Activated CD4-positive, alpha-beta memory T cell treated with anti-CD3 and anti-CD28 coated beads for 36 hours (primary cell): ENCODE measurements at regions not wholly inside any gene's neighbourhood (a gene's known extent, or its start where the extent isn't known, plus 50 kb on each side); places are given as distances from the start of the nearest gene placed in this dataset.
"Not testable (repeated sequence)": the region's sequence is repeated elsewhere in the genome, so short reads cannot be mapped to it uniquely, and the experiment has no call there.

Experiments
- CTCF ChIA-PET: fragments of 350-600 bp; sonication (Branson Sonifier 250); formaldehyde crosslinking; loops from one replicate; lab custom pipeline; 2021; ENCODE audit warnings: antibody characterized with exemption, inconsistent platforms; lab: Charles Lee
- POLR2A ChIA-PET: fragments of 350-600 bp; sonication (Branson Sonifier 250); formaldehyde crosslinking; loops from one replicate; lab custom pipeline; 2021; ENCODE audit warnings: antibody characterized with exemption; lab: Charles Lee
- DNase-seq: peaks from one replicate; pipeline ENCODE4 v3.0.0-alpha.2; 2020
- H3K27ac Mint-ChIP-seq: one replicate; pipeline ENCODE4 v1.8.0; 2021; ENCODE audit warnings: mixed read lengths
- H3K27me3 Mint-ChIP-seq: one replicate; pipeline ENCODE4 v1.8.0; 2021; ENCODE audit warnings: mixed read lengths
- H3K36me3 Mint-ChIP-seq: one replicate; pipeline ENCODE4 v1.8.0; 2021; ENCODE audit warnings: mixed read lengths
- H3K4me1 Mint-ChIP-seq: one replicate; pipeline ENCODE4 v1.8.0; 2021; ENCODE audit warnings: low read depth, mixed read lengths
- H3K4me3 Mint-ChIP-seq: one replicate; pipeline ENCODE4 v1.8.0; 2021; ENCODE audit warnings: mild to moderate bottlenecking, mixed read lengths
- H3K9me3 Mint-ChIP-seq: one replicate; pipeline ENCODE4 v1.8.0; 2021; ENCODE audit warnings: mixed read lengths
- intact Hi-C: fragments of 100-400 bp; cut with micrococcal nuclease; formaldehyde crosslinking; loops from one replicate; pipeline ENCODE4 v1.15.1; 2023

- DNase-seq, CTCF ChIA-PET, H3K4me1 Mint-ChIP-seq, H3K4me3 Mint-ChIP-seq, H3K27me3 Mint-ChIP-seq, POLR2A ChIA-PET, H3K27ac Mint-ChIP-seq, H3K9me3 Mint-ChIP-seq, intact Hi-C loops: not testable (repeated sequence)
- H3K36me3 Mint-ChIP-seq = peaks cover 15% of the 10 kb centered on the region
Observed at GRCh38 chr9:85847782-85848181, 93.2 kb upstream of the NAA35 start.

GRCh38 chr9:85858056-85858750 is 82.7 kb upstream of the NAA35 start:
- intact Hi-C loops = no loop called here
- Mint-ChIP-seq H3K4me1 (peaks cover 11% of the 10 kb centered on the region), H3K4me3 (no peak overlapping the region), H3K27me3 (no peaks in the 10 kb centered on the region), H3K9me3 (no peaks in the 10 kb centered on the region), H3K36me3 (peaks cover 15% of the 10 kb centered on the region), H3K27ac (no peak overlapping the region)
- no peak for DNase-seq
- ChIA-PET CTCF (interaction anchor here (0.5 to 0.7 kb wide), 2 partner anchors 42 to 344 kb away, joined by 3 to 5 read pairs; no protein-coding TSS in a partner anchor), POLR2A (no interaction called here)

GRCh38 chr9:85859765-85860164 is 81.2 kb upstream of the NAA35 start:
- Mint-ChIP-seq H3K27me3 (no peaks in the 10 kb centered on the region), H3K9me3 (no peaks in the 10 kb centered on the region), H3K36me3 (peaks cover 15% of the 10 kb centered on the region), H3K27ac (no peak overlapping the region), H3K4me1 (peaks cover 11% of the 10 kb centered on the region), H3K4me3 (no peak overlapping the region)
- intact Hi-C loops = no loop called here
- ChIA-PET POLR2A (no interaction called here), CTCF (no interaction called here)
- peak; percentile 11 for DNase-seq

GRCh38 chr9:85861882-85862281 is 79.1 kb upstream of the NAA35 start:
- intact Hi-C loops, DNase-seq, CTCF ChIA-PET, H3K27me3 Mint-ChIP-seq, H3K27ac Mint-ChIP-seq, POLR2A ChIA-PET, H3K4me3 Mint-ChIP-seq: not testable (repeated sequence)
- peaks cover 11% of the 10 kb centered on the region for H3K4me1 Mint-ChIP-seq
- peaks cover 17% of the 10 kb centered on the region for H3K36me3 Mint-ChIP-seq
- H3K9me3 Mint-ChIP-seq = peaks cover 13% of the 10 kb centered on the region

- intact Hi-C loops = no loop called here
- Mint-ChIP-seq H3K4me1 (peaks cover 11% of the 10 kb centered on the region), H3K36me3 (peaks cover 17% of the 10 kb centered on the region), H3K27ac (no peak overlapping the region), H3K27me3 (no peaks in the 10 kb centered on the region), H3K4me3 (no peak overlapping the region), H3K9me3 (peaks cover 15% of the 10 kb centered on the region)
- ChIA-PET POLR2A (interaction anchor here (0.7 kb wide), 1 partner anchor 50 kb away, joined by 3 read pairs; no protein-coding TSS in a partner anchor), CTCF (no interaction called here)
- DNase-seq = no peak
Observed at GRCh38 chr9:85863875-85864274, 77.1 kb upstream of the NAA35 start.

- intact Hi-C loops = no loop called here
- H3K27ac Mint-ChIP-seq = no peak overlapping the region
- ChIA-PET POLR2A (no interaction called here), CTCF (no interaction called here)
- no peak overlapping the region for H3K4me3 Mint-ChIP-seq
- no peaks in the 10 kb centered on the region for H3K36me3 Mint-ChIP-seq
- DNase-seq = no peak
- H3K9me3 Mint-ChIP-seq = peaks cover 4% of the 10 kb centered on the region
- no peaks in the 10 kb centered on the region for H3K4me1 Mint-ChIP-seq
- no peaks in the 10 kb centered on the region for H3K27me3 Mint-ChIP-seq
Observed at GRCh38 chr9:85871008-85871407, 69.9 kb upstream of the NAA35 start.

GRCh38 chr9:85871683-85872082 is 69.3 kb upstream of the NAA35 start:
- H3K9me3 Mint-ChIP-seq, H3K4me3 Mint-ChIP-seq, H3K27ac Mint-ChIP-seq, POLR2A ChIA-PET, H3K36me3 Mint-ChIP-seq, H3K4me1 Mint-ChIP-seq, DNase-seq, intact Hi-C loops, H3K27me3 Mint-ChIP-seq, CTCF ChIA-PET: not testable (repeated sequence)

GRCh38 chr9:85872463-85872862 is 68.5 kb upstream of the NAA35 start:
- Mint-ChIP-seq H3K36me3 (no peaks in the 10 kb centered on the region), H3K4me3 (no peak overlapping the region), H3K27me3 (no peaks in the 10 kb centered on the region), H3K4me1 (no peaks in the 10 kb centered on the region), H3K27ac (no peak overlapping the region), H3K9me3 (no peaks in the 10 kb centered on the region)
- intact Hi-C loops = no loop called here
- no peak for DNase-seq
- ChIA-PET POLR2A (no interaction called here), CTCF (no interaction called here)

- Mint-ChIP-seq H3K4me1 (no peaks in the 10 kb centered on the region), H3K27me3 (no peaks in the 10 kb centered on the region), H3K4me3 (no peak overlapping the region), H3K27ac (no peak overlapping the region), H3K9me3 (no peaks in the 10 kb centered on the region), H3K36me3 (no peaks in the 10 kb centered on the region)
- ChIA-PET CTCF (no interaction called here), POLR2A (no interaction called here)
- no peak for DNase-seq
- intact Hi-C loops = no loop called here
Observed at GRCh38 chr9:85876628-85877027, 64.3 kb upstream of the NAA35 start.

- not testable (repeated sequence) for H3K4me3 Mint-ChIP-seq
Observed at GRCh38 chr9:85878872-85879597, 61.9 kb upstream of the NAA35 start.

GRCh38 chr9:85880507-85880906 is 60.4 kb upstream of the NAA35 start:
- H3K27me3 Mint-ChIP-seq, H3K4me1 Mint-ChIP-seq, H3K36me3 Mint-ChIP-seq, H3K27ac Mint-ChIP-seq, H3K9me3 Mint-ChIP-seq, CTCF ChIA-PET, DNase-seq, H3K4me3 Mint-ChIP-seq, POLR2A ChIA-PET, intact Hi-C loops: not testable (repeated sequence)

More at GRCh38 chr9:85878872-85879597, 61.9 kb upstream of the NAA35 start:
- intact Hi-C loops, CTCF ChIA-PET, H3K27ac Mint-ChIP-seq, H3K4me1 Mint-ChIP-seq, DNase-seq, H3K36me3 Mint-ChIP-seq, H3K9me3 Mint-ChIP-seq, POLR2A ChIA-PET, H3K27me3 Mint-ChIP-seq: not testable (repeated sequence)

GRCh38 chr9:85884256-85884655 is 56.7 kb upstream of the NAA35 start:
- H3K27ac Mint-ChIP-seq = no peak overlapping the region
- H3K27me3 Mint-ChIP-seq = no peaks in the 10 kb centered on the region
- ChIA-PET CTCF (no interaction called here), POLR2A (no interaction called here)
- DNase-seq = no peak
- intact Hi-C loops = no loop called here
- H3K4me3 Mint-ChIP-seq = no peak overlapping the region
- no peaks in the 10 kb centered on the region for H3K9me3 Mint-ChIP-seq
- no peaks in the 10 kb centered on the region for H3K4me1 Mint-ChIP-seq
- H3K36me3 Mint-ChIP-seq = peaks cover 4% of the 10 kb centered on the region

GRCh38 chr9:85890962-85891361 is 50.0 kb upstream of the NAA35 start:
- no peaks in the 10 kb centered on the region for H3K27me3 Mint-ChIP-seq
- H3K36me3 Mint-ChIP-seq = peaks cover 6% of the 10 kb centered on the region
- POLR2A ChIA-PET = no interaction called here
- no peak overlapping the region for H3K4me3 Mint-ChIP-seq
- no peak for DNase-seq
- no peak overlapping the region for H3K27ac Mint-ChIP-seq
- peaks cover 6% of the 10 kb centered on the region for H3K9me3 Mint-ChIP-seq
- CTCF ChIA-PET = no interaction called here
- no peaks in the 10 kb centered on the region for H3K4me1 Mint-ChIP-seq
- intact Hi-C loops = no loop called here
